Suprapubic skin (tissue), 4 donors: ENCODE measurements at regions not wholly inside any gene's neighbourhood (a gene's known extent, or its start where the extent isn't known, plus 50 kb on each side); places are given as distances from the start of the nearest gene placed in this dataset.

Experiments
- DNase-seq, 2 donors: peaks; one replicate each; pipeline ENCODE4 v3.0.0-alpha.2; 2019; ENCODE audit warnings: low spot score in 2 of 2
- H3K27ac ChIP-seq: fragments of 200-600 bp; sonication (generic); one replicate; pipeline ENCODE4 v1.5.1; 2019
- H3K27me3 ChIP-seq: fragments of 200-600 bp; sonication (generic); one replicate; pipeline ENCODE4 v1.5.1; 2019
- H3K36me3 ChIP-seq: fragments of 200-600 bp; sonication (generic); one replicate; pipeline ENCODE4 v1.5.1; 2019
- H3K4me1 ChIP-seq: fragments of 200-600 bp; sonication (generic); one replicate; pipeline ENCODE4 v1.5.1; 2019
- H3K4me3 ChIP-seq: fragments of 200-600 bp; sonication (generic); one replicate; pipeline ENCODE4 v1.5.1; 2019; ENCODE audit warnings: mild to moderate bottlenecking
- H3K9me3 ChIP-seq: fragments of 200-600 bp; sonication (generic); one replicate; pipeline ENCODE4 v1.5.1; 2019
- CTCF ChIP-seq, 2 donors: fragments of 200-600 bp in 1 of 2; fragments of 450-650 bp in 1 of 2; sonication (generic) in 1 of 2; IDR thresholded peaks; one replicate each; pipeline ENCODE4 v1.5.1; 2016 to 2019; ENCODE audit warnings: antibody characterized with exemption in 2 of 2, mild to moderate bottlenecking in 1 of 2, moderate library complexity in 1 of 2
- EP300 ChIP-seq: sonication (generic); formaldehyde crosslinking; IDR thresholded peaks from one replicate; pipeline ENCODE4 v1.6.1; 2017; ENCODE audit warnings: antibody characterized with exemption
- POLR2A ChIP-seq, 2 donors: fragments of 450-650 bp; IDR thresholded peaks; one replicate each; pipeline ENCODE4 v1.6.1; 2017; ENCODE audit warnings: antibody characterized with exemption in 2 of 2, mild to moderate bottlenecking in 2 of 2, moderate library complexity in 2 of 2
- POLR2AphosphoS5 ChIP-seq, 3 donors: sonication (generic); formaldehyde crosslinking; IDR thresholded peaks; one replicate each; pipeline ENCODE4 v1.6.1; 2017; ENCODE audit warnings: antibody characterized with exemption in 3 of 3
- WGBS: methylation state at CpG from one replicate; pipeline ENCODE4 v1.1.5; 2018; 5-methylcytosine and 5-hydroxymethylcytosine counted together

GRCh38 chr5:61896811-61897210 lies 409.2 kb upstream of the KIF2A start:
- peaks cover 3% of the 10 kb centered on the region for H3K27me3 ChIP-seq
- no peak for TF ChIP-seq POLR2AphosphoS5 (IDR thresholded peaks at IDR 0.05)
- H3K4me3 ChIP-seq = no peak overlapping the region
- no peaks in the 10 kb centered on the region for H3K4me1 ChIP-seq
- no peaks in the 10 kb centered on the region for H3K36me3 ChIP-seq
- H3K27ac ChIP-seq = no peak overlapping the region
- no peaks in the 10 kb centered on the region for H3K9me3 ChIP-seq
- 79% methylated on average over 4 of the region's 4 CpGs for WGBS
- DNase-seq = no peak

GRCh38 chr5:61897251-61897650 lies 408.8 kb upstream of the KIF2A start:
- no peak overlapping the region for H3K27ac ChIP-seq
- no peaks in the 10 kb centered on the region for H3K4me1 ChIP-seq
- H3K9me3 ChIP-seq = no peaks in the 10 kb centered on the region
- no peak for TF ChIP-seq POLR2A (IDR thresholded peaks at IDR 0.05)
- no peak for TF ChIP-seq EP300
- no peak for TF ChIP-seq CTCF (IDR thresholded peaks at IDR 0.05)
- no peak for TF ChIP-seq POLR2AphosphoS5 (IDR thresholded peaks at IDR 0.05)
- peaks cover 3% of the 10 kb centered on the region for H3K27me3 ChIP-seq
- H3K4me3 ChIP-seq = no peak overlapping the region
- no peak for DNase-seq
- no peaks in the 10 kb centered on the region for H3K36me3 ChIP-seq

DNA sequence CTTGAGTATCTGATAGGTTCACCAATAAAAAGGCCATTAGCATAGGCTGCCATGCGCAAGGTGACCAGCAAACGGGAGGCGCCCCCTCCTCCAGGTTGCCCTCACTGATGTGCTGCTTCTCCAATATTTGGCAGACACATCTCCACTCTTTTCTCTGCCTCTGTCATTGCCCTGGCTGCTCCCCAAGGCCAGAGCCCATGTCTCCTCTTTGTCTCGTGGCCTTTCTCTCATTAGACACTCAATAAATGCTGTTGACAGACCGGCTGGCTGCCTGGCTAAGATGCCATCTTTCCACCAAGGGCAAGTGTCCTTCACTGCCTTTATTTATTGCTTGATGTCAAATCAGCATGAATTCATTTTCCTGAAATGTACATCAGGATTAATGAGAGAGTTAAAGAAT lies 404.0 kb upstream of the KIF2A start:
- no peak for TF ChIP-seq EP300
- no peak for TF ChIP-seq CTCF (IDR thresholded peaks at IDR 0.05)
- no peak for TF ChIP-seq POLR2AphosphoS5 (IDR thresholded peaks at IDR 0.05)
- no peak for TF ChIP-seq POLR2A (IDR thresholded peaks at IDR 0.05)
- Histone ChIP-seq H3K36me3 (no peaks in the 10 kb centered on the region), H3K27ac (no peak overlapping the region), H3K27me3 (no peaks in the 10 kb centered on the region), H3K9me3 (no peaks in the 10 kb centered on the region), H3K4me3 (no peak overlapping the region), H3K4me1 (no peaks in the 10 kb centered on the region)
- DNase-seq = no peak
- WGBS = 89% methylated on average over 5 of the region's 5 CpGs

GRCh38 chr5:61904730-61905129 lies 401.3 kb upstream of the KIF2A start:
- TF ChIP-seq POLR2A (IDR thresholded peaks at IDR 0.05) (no peak), EP300 (no peak), POLR2AphosphoS5 (IDR thresholded peaks at IDR 0.05) (no peak)
- 83% methylated on average over 1 of the region's 1 CpG for WGBS

GRCh38 chr5:61905613-61906012 lies 400.4 kb upstream of the KIF2A start:
- H3K27ac ChIP-seq = no peak overlapping the region
- H3K4me3 ChIP-seq = no peak overlapping the region
- H3K27me3 ChIP-seq = no peaks in the 10 kb centered on the region
- H3K36me3 ChIP-seq = no peaks in the 10 kb centered on the region
- H3K9me3 ChIP-seq = no peaks in the 10 kb centered on the region
- no peak for DNase-seq
- no peaks in the 10 kb centered on the region for H3K4me1 ChIP-seq
- 72% methylated on average over 3 of the region's 3 CpGs for WGBS
- no peak for TF ChIP-seq CTCF (IDR thresholded peaks at IDR 0.05)
- TF ChIP-seq POLR2AphosphoS5 (IDR thresholded peaks at IDR 0.05) = no peak
- TF ChIP-seq POLR2A (IDR thresholded peaks at IDR 0.05) = no peak
- TF ChIP-seq EP300 = no peak

More at GRCh38 chr5:61904730-61905129, 401.3 kb upstream of the KIF2A start:
- DNase-seq = no peak
- no peak overlapping the region for H3K4me3 ChIP-seq
- no peaks in the 10 kb centered on the region for H3K27me3 ChIP-seq
- no peaks in the 10 kb centered on the region for H3K4me1 ChIP-seq
- H3K36me3 ChIP-seq = no peaks in the 10 kb centered on the region
- no peaks in the 10 kb centered on the region for H3K9me3 ChIP-seq
- no peak overlapping the region for H3K27ac ChIP-seq

DNA sequence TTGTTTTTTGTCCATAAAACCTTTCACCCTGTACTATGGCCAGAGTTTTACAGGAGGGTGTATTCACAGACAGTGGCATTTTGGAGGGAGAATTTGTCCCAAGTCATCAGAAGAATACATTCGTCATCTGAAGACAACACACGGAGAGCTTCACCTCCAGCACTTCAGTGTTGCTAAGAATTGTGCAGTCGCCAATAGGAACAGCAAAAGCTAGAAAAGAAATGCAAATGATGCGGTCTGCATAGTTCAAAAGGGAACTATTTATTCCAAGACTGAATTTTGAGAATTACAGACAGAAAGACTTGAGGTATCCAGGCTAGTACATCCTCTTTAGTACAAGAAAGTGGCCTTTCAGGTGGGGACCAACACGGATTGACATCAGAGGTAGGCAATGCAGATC lies 399.2 kb upstream of the KIF2A start:
- no peak overlapping the region for H3K4me3 ChIP-seq
- H3K27me3 ChIP-seq = no peaks in the 10 kb centered on the region
- H3K9me3 ChIP-seq = no peaks in the 10 kb centered on the region
- no peak overlapping the region for H3K27ac ChIP-seq
- H3K4me1 ChIP-seq = no peaks in the 10 kb centered on the region
- WGBS = 82% methylated on average over 5 of the region's 5 CpGs
- no peak for TF ChIP-seq EP300
- TF ChIP-seq CTCF (IDR thresholded peaks at IDR 0.05) = no peak
- TF ChIP-seq POLR2AphosphoS5 (IDR thresholded peaks at IDR 0.05) = no peak
- no peak for TF ChIP-seq POLR2A (IDR thresholded peaks at IDR 0.05)
- DNase-seq = no peak
- no peaks in the 10 kb centered on the region for H3K36me3 ChIP-seq
